Neural cell (in vitro differentiated cells): ENCODE measurements at regions not wholly inside any gene's neighbourhood (a gene's known extent, or its start where the extent isn't known, plus 50 kb on each side); places are given as distances from the start of the nearest gene placed in this dataset.

Source experiments
- POLR2AphosphoS5 ChIP-seq: IDR thresholded peaks from 2 replicates; pipeline ENCODE4 v1.6.1; 2012
- RAD21 ChIP-seq: fragments of 450-650 bp; conservative IDR thresholded peaks from 2 replicates; pipeline ENCODE4 v1.6.1; 2014; ENCODE audit warnings: antibody characterized with exemption, mild to moderate bottlenecking, moderate library complexity
- SMC3 ChIP-seq: fragments of 450-650 bp; conservative IDR thresholded peaks from 2 replicates; pipeline ENCODE4 v1.6.1; 2014; ENCODE audit warnings: antibody characterized with exemption, mild to moderate bottlenecking, moderate library complexity; ENCODE audit not compliant: poor library complexity
- TF ChIP-seq, protein P1 (sequence below): fragments of 450-650 bp; IDR thresholded peaks from 2 replicates; pipeline ENCODE4 v1.5.1; 2014; ENCODE audit warnings: antibody characterized with exemption, mild to moderate bottlenecking, moderate library complexity; ENCODE audit not compliant: poor library complexity, severe bottlenecking

DNA sequence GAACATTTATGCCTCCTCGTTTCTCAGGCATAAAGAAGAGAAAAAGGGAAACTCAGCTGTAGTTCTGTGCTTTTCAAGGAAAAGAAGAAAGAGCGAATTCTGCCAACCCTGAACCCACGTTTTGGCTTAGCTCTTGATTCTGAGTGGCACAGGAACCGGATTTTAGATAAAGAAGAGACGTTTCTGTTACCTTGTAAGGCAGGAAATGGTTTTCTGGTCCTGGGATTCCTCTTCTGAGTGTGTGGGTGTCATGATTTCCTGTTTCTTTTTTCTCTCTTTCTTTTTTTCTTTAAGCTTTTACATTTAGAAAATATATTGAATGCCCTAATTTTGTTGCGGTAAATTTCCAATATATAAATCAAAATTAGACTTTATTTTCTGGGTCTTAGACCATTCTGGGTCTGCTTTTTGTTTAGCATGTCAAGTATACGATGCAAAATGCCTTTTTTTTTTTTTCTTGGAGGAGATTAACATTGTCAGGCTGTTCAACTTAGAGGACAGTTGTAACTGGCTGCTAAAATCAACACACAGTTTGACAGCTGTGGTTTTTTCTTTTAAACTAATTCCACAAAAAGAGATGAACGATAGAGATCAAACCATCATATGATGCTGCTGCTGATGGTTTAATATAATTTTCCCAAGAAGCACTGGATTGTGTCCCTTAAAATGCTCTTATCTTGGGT is 190.8 kb downstream of the GATA3 start:
- TF ChIP-seq, protein P1, sequence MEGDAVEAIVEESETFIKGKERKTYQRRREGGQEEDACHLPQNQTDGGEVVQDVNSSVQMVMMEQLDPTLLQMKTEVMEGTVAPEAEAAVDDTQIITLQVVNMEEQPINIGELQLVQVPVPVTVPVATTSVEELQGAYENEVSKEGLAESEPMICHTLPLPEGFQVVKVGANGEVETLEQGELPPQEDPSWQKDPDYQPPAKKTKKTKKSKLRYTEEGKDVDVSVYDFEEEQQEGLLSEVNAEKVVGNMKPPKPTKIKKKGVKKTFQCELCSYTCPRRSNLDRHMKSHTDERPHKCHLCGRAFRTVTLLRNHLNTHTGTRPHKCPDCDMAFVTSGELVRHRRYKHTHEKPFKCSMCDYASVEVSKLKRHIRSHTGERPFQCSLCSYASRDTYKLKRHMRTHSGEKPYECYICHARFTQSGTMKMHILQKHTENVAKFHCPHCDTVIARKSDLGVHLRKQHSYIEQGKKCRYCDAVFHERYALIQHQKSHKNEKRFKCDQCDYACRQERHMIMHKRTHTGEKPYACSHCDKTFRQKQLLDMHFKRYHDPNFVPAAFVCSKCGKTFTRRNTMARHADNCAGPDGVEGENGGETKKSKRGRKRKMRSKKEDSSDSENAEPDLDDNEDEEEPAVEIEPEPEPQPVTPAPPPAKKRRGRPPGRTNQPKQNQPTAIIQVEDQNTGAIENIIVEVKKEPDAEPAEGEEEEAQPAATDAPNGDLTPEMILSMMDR, result no peak
- TF ChIP-seq SMC3, result no peak
- no peak for TF ChIP-seq RAD21
- no peak for TF ChIP-seq POLR2AphosphoS5
